HepG2 (cell line): ENCODE measurements at regions not wholly inside any gene's neighbourhood (a gene's known extent, or its start where the extent isn't known, plus 50 kb on each side); places are given as distances from the start of the nearest gene placed in this dataset.
A peak's percentile ranks its signal among the peaks of the same experiment; 100 is the strongest.

Experiments used
- DPF2 ChIP-seq: sonication (generic); formaldehyde crosslinking; IDR thresholded peaks from 2 replicates; pipeline ENCODE4 v1.4.0; 2020; ENCODE audit warnings: mild to moderate bottlenecking, low read depth, missing genetic modification reagents, borderline replicate concordance
- GATA4 ChIP-seq: sonication (generic); IDR thresholded peaks from 2 replicates; pipeline ENCODE4 v1.6.1; 2016; ENCODE audit warnings: antibody characterized with exemption, low read depth, borderline replicate concordance
- IKZF5 ChIP-seq: IDR thresholded peaks from 2 replicates; pipeline ENCODE4 v1.6.1; 2018; ENCODE audit warnings: missing genetic modification reagents, mild to moderate bottlenecking, missing compliant biosample characterization
- NFKB2 ChIP-seq: sonication (generic); formaldehyde crosslinking; IDR thresholded peaks from 2 replicates; pipeline ENCODE4 v1.4.0; 2020; ENCODE audit warnings: missing genetic modification reagents, borderline replicate concordance
- TMF1 ChIP-seq: sonication (generic); formaldehyde crosslinking; IDR thresholded peaks from 2 replicates; pipeline ENCODE4 v1.8.1; 2022; ENCODE audit warnings: low read depth, missing genetic modification reagents
- TRAFD1 ChIP-seq: sonication (generic); formaldehyde crosslinking; IDR thresholded peaks from 2 replicates; pipeline ENCODE4 v1.5.1; 2020; ENCODE audit warnings: missing genetic modification reagents, mild to moderate bottlenecking, borderline replicate concordance
- ZBTB21 ChIP-seq: sonication (generic); formaldehyde crosslinking; IDR thresholded peaks from 2 replicates; pipeline ENCODE4 v1.4.0; 2020; ENCODE audit warnings: missing genetic modification reagents
- ZBTB40 ChIP-seq, 2 experiments: fragments of 450-650 bp in 1 of 2; sonication (generic) in 1 of 2; formaldehyde crosslinking in 1 of 2; IDR thresholded peaks; 2 replicates each; pipeline versions ENCODE4 v1.6.1 to v1.8.0; 2016 to 2022; ENCODE audit warnings: antibody characterized with exemption in 1 of 2, mild to moderate bottlenecking in 1 of 2, missing genetic modification reagents in 1 of 2
- ZEB1 ChIP-seq: IDR thresholded peaks from 2 replicates; pipeline ENCODE4 v1.6.1; 2012; ENCODE audit warnings: mild to moderate bottlenecking, low read depth, inconsistent platforms; ENCODE audit not compliant: insufficient replicate concordance
- ZGPAT ChIP-seq: IDR thresholded peaks from 2 replicates; pipeline ENCODE4 v1.6.1; 2016; ENCODE audit warnings: mild to moderate bottlenecking
- ZMYM4 ChIP-seq: sonication (generic); formaldehyde crosslinking; IDR thresholded peaks from 2 replicates; pipeline ENCODE4 v1.8.1; 2023; ENCODE audit warnings: mild to moderate bottlenecking, missing genetic modification reagents
- ZNF597 ChIP-seq: sonication (generic); formaldehyde crosslinking; IDR thresholded peaks from 2 replicates; pipeline ENCODE4 v1.5.0; 2020; ENCODE audit warnings: missing genetic modification reagents
- ZSCAN20 ChIP-seq: sonication (generic); formaldehyde crosslinking; IDR thresholded peaks from 2 replicates; pipeline ENCODE4 v1.4.0; 2020; ENCODE audit warnings: missing genetic modification reagents, mild to moderate bottlenecking, borderline replicate concordance

GRCh38 chr6:111997078-111997852 is 56.6 kb upstream of the CCN6 start (continued):
- no peak for TF ChIP-seq TRAFD1 (CRISPR knock-in tag)
- no peak for TF ChIP-seq NFKB2
- TF ChIP-seq ZMYM4 (CRISPR knock-in tag) = no peak
- TF ChIP-seq TMF1 = no peak
- no peak for TF ChIP-seq ZEB1
- 0 out of 2 replicates have a peak, but pooled peaks have one; percentile 37 for TF ChIP-seq ZGPAT (CRISPR knock-in tag)
- no peak for TF ChIP-seq GATA4
- TF ChIP-seq ZBTB21 = no peak
- peak; percentile 51; the same call in 1 of the 2 replicates for TF ChIP-seq IKZF5 (CRISPR knock-in tag)
- no peak for TF ChIP-seq ZNF597 (CRISPR knock-in tag)
- no peak for TF ChIP-seq ZSCAN20 (CRISPR knock-in tag)
- TF ChIP-seq DPF2 (CRISPR knock-in tag) = no peak
- TF ChIP-seq ZBTB40 (IDR thresholded peaks at IDR 0.05) = no peak
- TF ChIP-seq ZBTB40 (CRISPR knock-in tag; IDR thresholded peaks at IDR 0.05) = no peak
